ENCODE measurements at regions not wholly inside any gene's neighbourhood (a gene's known extent, or its start where the extent isn't known, plus 50 kb on each side); places are given as distances from the start of the nearest gene placed in this dataset.

- no peak for DNase-seq (ENCODE audit: low spot score)
Measured at GRCh38 chr12:67427336-67427735, 158.2 kb downstream of the CAND1 start.

- DNase-seq (ENCODE audit: low spot score) = no peak
Measured at GRCh38 chr12:67428431-67428830, 159.3 kb downstream of the CAND1 start.

GRCh38 chr12:67430708-67431335 is 161.7 kb downstream of the CAND1 start:
- no peak for DNase-seq (ENCODE audit: low spot score)

- DNase-seq (ENCODE audit: low spot score) = no peak
Measured at GRCh38 chr12:67431411-67432020, 162.4 kb downstream of the CAND1 start.

GRCh38 chr12:67433385-67434175 is 164.4 kb downstream of the CAND1 start:
- no peak for DNase-seq (ENCODE audit: low spot score)

GRCh38 chr12:67434671-67435370 is 165.7 kb downstream of the CAND1 start:
- no peak for DNase-seq (ENCODE audit: low spot score)

- no peak for DNase-seq (ENCODE audit: low spot score)
Measured at GRCh38 chr12:67436230-67436629, 167.1 kb downstream of the CAND1 start.

- no peak for DNase-seq (ENCODE audit: low spot score)
Measured at GRCh38 chr12:67437011-67437410, 167.9 kb downstream of the CAND1 start.

- no peak for DNase-seq (ENCODE audit: low spot score)
Measured at GRCh38 chr12:67439611-67440010, 170.5 kb downstream of the CAND1 start.

- DNase-seq (ENCODE audit: low spot score) = peak; percentile 76
Measured at GRCh38 chr12:67441736-67442346, 172.7 kb downstream of the CAND1 start.

GRCh38 chr12:67442347-67442841 is 173.2 kb downstream of the CAND1 start:
- peak; percentile 77 for DNase-seq (ENCODE audit: low spot score)

- DNase-seq (ENCODE audit: low spot score) = no peak
Measured at GRCh38 chr12:67442896-67443295, 173.7 kb downstream of the CAND1 start.

GRCh38 chr12:67444542-67444941 is 175.4 kb downstream of the CAND1 start:
- no peak for DNase-seq (ENCODE audit: low spot score)

- no peak for DNase-seq (ENCODE audit: low spot score)
Measured at GRCh38 chr12:67446716-67447115, 177.6 kb downstream of the CAND1 start.

GRCh38 chr12:67447180-67447579 is 178.0 kb downstream of the CAND1 start:
- no peak for DNase-seq (ENCODE audit: low spot score)

- no peak for DNase-seq (ENCODE audit: low spot score)
Measured at GRCh38 chr12:67449591-67450052, 180.5 kb downstream of the CAND1 start.

- DNase-seq (ENCODE audit: low spot score) = no peak
Measured at GRCh38 chr12:67450441-67450840, 181.3 kb downstream of the CAND1 start.

- DNase-seq (ENCODE audit: low spot score) = no peak
Measured at GRCh38 chr12:67451206-67451605, 182.0 kb downstream of the CAND1 start.

- DNase-seq (ENCODE audit: low spot score) = no peak
Measured at GRCh38 chr12:67452119-67452805, 183.1 kb downstream of the CAND1 start.

- no peak for DNase-seq (ENCODE audit: low spot score)
Measured at GRCh38 chr12:67453191-67453590, 184.0 kb downstream of the CAND1 start.

GRCh38 chr12:67455236-67455635 is 186.1 kb downstream of the CAND1 start:
- DNase-seq (ENCODE audit: low spot score) = no peak
